Anterior cingulate cortex (tissue), 58 donors: ENCODE measurements at regions not wholly inside any gene's neighbourhood (a gene's known extent, or its start where the extent isn't known, plus 50 kb on each side); places are given as distances from the start of the nearest gene placed in this dataset.
"Not testable (repeated sequence)": the region's sequence is repeated elsewhere in the genome, so short reads cannot be mapped to it uniquely, and the experiment has no call there.

Source experiments
- DNase-seq, 58 donors: peaks; one replicate each; lab custom pipeline; 2025; lab: John Stamatoyannopoulos, UW

DNA sequence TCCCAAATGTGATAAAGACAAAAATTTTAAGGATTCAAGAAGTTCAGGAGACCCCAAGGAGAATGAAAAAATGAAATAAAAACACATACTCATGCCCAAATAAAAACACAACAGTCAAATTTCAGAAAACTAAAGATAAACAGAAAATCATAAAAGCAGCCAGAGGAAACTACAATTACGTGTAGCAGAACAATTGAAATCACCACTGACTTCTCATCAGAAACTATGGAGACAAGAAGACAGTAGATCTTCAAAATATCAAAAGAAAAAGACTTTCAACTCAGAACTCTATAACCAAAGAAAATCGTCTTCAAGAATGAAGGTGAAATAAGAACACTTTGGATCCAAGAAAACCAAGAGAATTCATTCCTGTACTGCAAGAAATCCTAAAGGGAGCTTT, 54.9 kb downstream of the DIO3 start:
- DNase-seq, result no peak

DNA sequence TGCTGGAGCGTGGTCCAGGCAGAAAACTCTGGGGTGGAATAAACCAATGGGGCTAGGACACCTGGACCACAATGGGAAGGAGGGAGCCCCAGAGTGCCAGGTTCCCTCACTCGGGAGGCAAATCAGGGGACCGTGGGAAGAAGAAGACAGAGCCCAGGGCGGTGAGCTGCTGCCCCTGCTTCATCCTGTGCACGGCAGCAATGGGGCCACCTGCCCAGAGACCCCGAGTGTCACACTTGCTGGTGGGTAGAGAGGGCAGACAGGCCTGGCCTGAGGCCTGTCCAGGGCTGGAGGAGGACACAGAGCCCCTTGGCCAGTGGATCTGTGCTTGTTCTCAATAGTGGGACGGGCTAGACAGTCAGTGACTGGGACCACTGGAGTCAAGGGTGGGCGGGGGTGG, 58.2 kb downstream of the DIO3 start:
- DNase-seq, result no peak

- DNase-seq, result no peak
Observed at GRCh38 chr14:101620031-101620788, 58.9 kb downstream of the DIO3 start.

DNA sequence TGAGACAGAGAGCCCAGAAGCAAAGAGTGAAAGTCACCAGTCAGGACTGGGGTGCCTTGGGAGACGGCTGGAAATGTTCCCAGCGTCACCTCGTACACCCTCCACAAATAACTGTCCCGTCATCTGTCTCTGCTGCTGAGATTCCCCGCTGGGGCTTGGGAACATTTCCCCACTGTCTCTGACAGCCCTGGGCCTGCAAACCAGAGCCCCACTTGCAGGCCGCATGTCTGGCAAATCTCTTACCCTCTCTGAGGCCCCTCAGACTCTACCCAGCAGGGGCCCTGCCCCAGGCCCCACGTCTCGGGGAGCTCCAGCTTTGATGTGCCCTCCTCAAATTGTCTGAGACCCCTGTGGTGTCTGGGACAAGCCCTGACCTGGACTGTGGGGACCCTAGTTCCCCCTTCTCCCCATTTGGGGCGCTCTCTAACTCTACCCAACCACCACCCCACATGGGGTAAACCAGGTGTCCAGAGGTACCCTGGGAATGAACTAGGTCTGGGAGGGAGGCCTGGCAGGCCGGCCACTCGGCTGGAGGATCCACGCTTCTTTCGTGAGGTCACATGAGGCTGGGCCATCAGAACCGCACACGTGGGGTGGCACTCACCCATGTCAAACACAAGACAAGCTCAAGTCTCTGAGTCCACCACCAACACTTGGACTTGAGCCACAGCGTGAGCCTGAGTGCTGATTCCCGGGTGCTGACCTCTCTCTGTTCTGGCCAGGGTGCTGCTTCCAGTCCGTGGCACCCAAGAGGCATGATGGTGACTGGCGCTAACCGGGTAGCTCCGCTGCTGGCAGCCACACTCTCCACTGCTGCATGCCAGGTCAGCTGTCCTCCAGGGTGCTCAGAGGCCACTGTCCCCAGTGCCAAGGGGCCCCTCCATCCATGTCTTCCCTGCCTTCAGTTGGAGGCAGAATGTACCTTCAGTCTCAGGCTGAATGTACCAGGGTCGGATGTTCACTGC, 59.8 kb downstream of the DIO3 start:
- DNase-seq, result no peak

DNA sequence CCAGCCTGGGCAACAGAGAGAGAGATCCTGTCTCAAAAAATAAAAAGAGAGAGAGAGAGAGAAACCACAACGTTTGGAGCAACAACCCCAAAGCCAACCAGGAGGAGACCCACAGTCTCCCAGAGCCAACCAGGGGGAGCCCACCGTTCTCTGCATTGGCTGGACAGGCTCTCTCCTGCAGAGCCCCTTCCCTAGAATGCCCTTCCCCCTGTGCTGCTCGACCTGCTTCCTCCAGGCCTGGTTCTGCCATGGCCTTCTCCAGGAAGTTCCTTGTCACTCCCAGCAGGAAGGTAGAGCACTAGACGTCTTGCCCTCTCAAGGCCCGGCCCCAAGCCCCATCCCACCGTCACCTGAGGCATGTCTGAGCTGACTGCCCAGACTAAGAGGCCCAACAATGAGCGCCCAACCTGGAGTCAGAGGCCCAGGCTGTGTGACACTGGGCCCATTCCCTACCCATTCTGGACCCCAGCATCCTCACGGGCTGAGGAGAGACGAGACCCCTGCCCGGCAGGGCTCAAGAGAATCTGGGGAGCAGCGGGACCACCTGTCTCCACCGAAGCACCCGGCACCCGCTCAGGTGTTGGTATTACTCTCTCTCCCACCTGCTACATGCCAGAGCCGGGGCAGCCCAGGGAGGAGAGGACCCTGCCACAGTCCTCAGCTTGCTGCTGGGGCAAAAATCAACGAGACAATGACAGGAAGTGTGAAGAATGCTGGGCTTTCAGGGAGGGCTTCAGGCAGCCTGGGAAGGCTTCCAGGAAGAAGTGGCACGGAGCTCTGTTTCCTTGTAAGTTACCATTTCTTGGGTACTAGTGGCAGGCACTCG, 61.2 kb downstream of the DIO3 start:
- DNase-seq, result no peak

DNA sequence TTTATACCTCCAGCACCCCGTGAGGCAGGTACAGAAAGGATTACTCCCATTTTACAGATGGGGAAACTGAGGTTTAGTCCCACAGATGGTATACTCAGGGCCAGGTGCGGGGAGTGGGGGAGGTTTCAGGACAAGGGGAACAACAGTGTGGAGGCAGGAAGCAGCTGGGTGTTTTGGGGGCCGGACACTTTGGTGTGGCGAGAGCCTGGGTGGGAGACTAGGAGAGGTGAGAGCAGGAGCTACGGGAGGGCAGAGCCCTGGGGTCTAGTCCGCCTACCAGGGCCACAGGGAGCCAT, 61.7 kb downstream of the DIO3 start:
- no peak for DNase-seq

- DNase-seq, result no peak
Observed at GRCh38 chr14:101623685-101624444, 62.6 kb downstream of the DIO3 start.

DNA sequence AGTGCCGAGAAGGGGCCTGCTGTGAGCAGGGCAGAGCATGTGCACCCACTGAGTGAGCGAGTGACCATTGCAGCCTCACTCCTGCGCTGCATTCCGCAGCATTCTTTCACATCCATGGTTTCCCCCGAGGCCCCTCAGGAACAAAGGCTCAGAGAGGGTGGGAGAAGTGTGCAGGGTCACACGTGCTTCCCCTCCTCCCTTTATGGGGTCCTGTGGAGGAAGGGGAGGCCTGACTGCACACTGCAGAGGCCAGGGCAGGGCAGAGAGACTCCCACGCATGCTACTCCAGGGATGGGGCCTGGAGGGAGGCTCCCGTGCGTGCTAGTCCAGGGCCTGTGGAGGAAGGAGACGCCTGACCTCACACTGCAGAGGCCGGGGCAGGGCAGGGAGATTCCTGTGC, 63.2 kb downstream of the DIO3 start:
- DNase-seq, result no peak

DNA sequence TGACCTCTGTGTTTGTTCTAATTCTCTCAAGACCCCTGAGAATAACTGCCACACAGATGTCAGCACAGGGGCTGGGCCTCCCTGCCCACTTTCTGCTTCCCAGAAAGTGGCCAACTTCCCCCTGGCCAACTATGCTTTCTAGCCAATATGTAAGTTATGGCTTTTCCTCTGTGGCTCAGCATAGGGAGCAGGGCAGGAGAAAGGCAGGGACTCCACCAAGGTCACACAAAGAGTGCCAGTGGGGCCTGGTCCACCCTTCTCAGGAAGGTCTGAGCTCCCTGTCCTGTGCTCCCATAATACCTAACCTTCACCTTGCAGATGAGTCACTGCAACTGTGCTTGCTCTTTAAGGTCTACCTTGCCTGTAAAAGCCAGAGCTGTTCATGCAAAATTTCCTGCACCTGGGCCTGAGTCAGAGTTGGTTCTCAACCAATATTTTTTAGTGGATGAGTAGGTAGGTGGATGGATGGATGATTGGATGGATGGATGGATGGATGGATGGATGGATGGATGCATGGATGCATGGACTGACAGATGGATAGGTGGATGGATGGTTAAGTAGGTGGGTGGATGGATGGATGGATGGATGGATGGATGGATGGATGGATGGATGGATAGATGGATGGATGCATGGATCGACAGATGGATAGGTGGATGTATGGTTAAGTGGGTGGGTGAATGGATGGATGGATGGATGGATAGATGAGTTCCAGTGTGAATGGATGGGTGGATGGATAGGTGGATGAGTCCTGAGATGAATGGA, 64.2 kb downstream of the DIO3 start:
- no peak for DNase-seq

- no peak for DNase-seq
Observed at GRCh38 chr14:101626331-101626730, 65.0 kb downstream of the DIO3 start.

- DNase-seq, result no peak
Observed at GRCh38 chr14:101627915-101628262, 66.6 kb downstream of the DIO3 start.

- DNase-seq, result peak in 55 of 58 donors; percentile 28 to 83 (median 58)
Observed at GRCh38 chr14:101628471-101628966, 67.2 kb downstream of the DIO3 start.

DNA sequence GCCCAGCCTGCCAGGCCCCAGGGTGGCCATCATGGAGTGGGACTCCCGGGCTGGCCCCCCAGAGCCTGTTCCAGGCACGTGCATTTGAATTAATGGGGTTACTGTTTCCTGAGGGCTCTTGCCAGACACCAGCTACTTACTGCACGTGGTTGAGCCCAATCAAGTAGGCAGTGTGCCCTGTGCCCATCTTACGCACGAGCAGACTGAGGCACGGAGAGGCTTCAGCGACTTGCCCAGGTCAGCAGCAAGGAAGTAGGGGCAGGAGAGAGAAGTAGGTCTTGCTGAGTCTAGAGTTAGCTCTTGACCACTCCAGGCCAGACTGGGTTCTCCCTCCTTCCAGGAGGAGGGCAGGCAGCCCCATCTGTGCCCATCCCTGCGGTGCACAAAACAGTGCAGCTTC, 67.7 kb downstream of the DIO3 start:
- no peak for DNase-seq

- DNase-seq, result no peak
Observed at GRCh38 chr14:101630056-101630965, 69.0 kb downstream of the DIO3 start.

DNA sequence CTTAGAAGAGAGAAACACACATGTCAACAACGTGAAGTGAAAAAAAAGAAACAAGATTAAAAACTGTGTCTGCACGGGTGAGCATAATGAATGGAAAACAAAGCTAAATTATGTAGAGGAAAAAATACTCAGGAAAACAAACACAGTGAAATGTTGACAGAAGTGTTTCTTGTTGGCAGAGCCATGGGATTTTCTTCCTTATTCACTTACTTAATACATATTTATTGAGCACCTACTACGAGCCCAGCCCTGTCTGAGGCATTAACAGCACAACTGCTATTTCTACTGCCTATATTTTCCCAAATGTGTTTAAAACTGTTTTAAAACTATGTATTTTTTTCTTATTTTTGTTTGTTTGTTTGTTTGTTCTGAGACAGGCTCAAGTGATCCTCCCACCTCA, 69.9 kb downstream of the DIO3 start:
- DNase-seq, result no peak

DNA sequence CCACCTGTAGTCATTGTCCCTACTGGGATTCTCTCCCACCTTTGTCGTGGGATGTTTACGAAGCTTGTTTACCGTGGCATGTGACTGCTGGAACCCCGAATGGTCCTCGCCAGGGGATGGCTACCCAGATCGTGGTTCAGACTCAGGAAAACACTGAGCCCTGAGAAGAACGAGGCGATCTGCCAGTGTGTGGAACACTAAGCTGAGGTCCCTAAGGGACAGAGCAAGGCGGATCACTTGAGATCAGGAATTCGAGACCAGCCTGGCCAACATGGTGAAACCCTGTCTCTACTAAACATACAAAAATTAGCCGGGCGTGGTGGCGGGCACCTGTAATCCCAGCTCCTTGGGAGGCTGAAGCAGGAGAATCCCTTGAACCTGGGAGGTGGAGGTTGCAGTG, 70.7 kb downstream of the DIO3 start:
- DNase-seq, result not testable (repeated sequence)

DNA sequence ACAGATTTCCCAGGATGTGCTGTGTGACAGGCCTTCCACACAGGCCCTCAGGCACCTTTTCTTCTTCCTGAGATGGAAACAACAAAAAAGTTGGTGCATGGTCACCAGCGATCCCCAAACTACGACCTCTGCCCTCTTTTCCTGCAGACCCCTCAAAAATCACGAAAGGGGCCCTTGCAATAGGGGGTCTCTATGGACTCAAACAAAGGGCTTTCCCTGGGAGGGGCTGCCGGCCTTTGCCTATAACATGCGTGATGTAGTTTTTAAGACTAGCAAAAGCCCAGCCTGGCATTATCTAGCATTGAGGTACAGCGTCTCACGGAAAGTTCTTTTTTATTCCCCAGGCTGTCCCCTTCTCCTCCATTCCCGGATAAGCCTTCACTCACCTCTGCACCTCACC, 71.2 kb downstream of the DIO3 start:
- DNase-seq, result no peak

DNA sequence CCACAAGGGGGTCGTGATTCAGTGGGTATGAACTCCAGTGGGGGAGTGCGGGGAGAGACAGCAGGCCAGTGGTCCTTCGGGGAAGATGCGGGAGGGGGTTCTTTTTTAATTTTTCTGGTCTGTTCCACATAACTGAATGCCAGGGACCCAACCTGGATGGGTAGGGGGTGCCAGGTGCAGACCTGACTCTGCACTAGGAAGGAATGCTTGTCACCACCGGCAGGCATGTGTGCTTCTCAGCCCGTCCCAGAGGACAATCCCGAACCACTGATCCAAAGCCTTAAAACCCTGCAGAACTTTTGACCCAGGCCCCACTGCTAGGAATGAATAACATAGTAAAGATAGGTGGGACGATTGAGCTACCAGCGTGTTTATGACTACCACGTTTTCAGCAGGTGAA, 72.0 kb downstream of the DIO3 start:
- DNase-seq, result no peak
